ENCODE measurements at regions not wholly inside any gene's neighbourhood (a gene's known extent, or its start where the extent isn't known, plus 50 kb on each side); places are given as distances from the start of the nearest gene placed in this dataset.

DNA sequence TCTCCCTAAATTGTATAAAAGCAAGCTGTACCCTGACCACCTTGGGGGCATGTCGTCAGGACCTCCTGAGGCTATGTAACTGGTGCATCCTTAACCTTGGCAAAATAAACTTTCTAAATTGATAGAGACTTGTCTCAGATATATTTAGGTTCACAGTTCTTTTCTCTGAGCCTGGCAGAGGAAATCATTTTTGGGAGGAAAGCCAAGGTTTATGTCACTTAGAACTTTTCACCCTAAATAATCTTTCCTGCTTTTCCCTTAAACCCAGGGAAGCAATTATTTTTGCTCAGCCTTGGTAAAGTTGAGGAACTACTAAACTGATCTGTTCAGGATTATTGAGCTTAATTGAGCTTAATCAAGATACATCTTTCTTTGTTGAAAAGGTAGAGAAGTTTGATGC is 608.9 kb downstream of the PDCD6IP start:
- Mint-ChIP-seq H3K27me3 (ENCODE audit: insufficient read depth, low read depth, poor library complexity) (no peaks in the 10 kb centered on the region), H3K36me3 (ENCODE audit: low read depth) (peaks cover 3% of the 10 kb centered on the region; the same call in 2 of the 3 replicates), H3K4me3 (no peak overlapping the region), H3K4me1 (peaks cover 26% of the 10 kb centered on the region), H3K9me3 (no peaks in the 10 kb centered on the region; the same call in 2 of the 3 replicates), H3K27ac (0 out of 2 replicates have a peak overlapping the region, but pooled peaks have one; percentile 3)
- DNase-seq (ENCODE audit: low spot score) (no peak), ATAC-seq (no peak)
- TF ChIP-seq POLR2AphosphoS5 (IDR thresholded peaks at IDR 0.05; ENCODE audit: low read depth) (no peak), ZNF462 (CRISPR knock-in tag; IDR thresholded peaks at IDR 0.05) (no peak), EZH2phosphoT487 (IDR thresholded peaks at IDR 0.05; ENCODE audit: unreplicated experiment) (no peak), NANOG (IDR thresholded peaks at IDR 0.05; ENCODE audit: borderline replicate concordance) (no peak), JUNB (IDR thresholded peaks at IDR 0.05; ENCODE audit: unreplicated experiment) (no peak), STAT1 (IDR thresholded peaks at IDR 0.05; ENCODE audit: unreplicated experiment) (no peak), ZNF331 (CRISPR knock-in tag; IDR thresholded peaks at IDR 0.05; ENCODE audit: low read depth) (no peak)
- TF ChIP-seq, protein P1, sequence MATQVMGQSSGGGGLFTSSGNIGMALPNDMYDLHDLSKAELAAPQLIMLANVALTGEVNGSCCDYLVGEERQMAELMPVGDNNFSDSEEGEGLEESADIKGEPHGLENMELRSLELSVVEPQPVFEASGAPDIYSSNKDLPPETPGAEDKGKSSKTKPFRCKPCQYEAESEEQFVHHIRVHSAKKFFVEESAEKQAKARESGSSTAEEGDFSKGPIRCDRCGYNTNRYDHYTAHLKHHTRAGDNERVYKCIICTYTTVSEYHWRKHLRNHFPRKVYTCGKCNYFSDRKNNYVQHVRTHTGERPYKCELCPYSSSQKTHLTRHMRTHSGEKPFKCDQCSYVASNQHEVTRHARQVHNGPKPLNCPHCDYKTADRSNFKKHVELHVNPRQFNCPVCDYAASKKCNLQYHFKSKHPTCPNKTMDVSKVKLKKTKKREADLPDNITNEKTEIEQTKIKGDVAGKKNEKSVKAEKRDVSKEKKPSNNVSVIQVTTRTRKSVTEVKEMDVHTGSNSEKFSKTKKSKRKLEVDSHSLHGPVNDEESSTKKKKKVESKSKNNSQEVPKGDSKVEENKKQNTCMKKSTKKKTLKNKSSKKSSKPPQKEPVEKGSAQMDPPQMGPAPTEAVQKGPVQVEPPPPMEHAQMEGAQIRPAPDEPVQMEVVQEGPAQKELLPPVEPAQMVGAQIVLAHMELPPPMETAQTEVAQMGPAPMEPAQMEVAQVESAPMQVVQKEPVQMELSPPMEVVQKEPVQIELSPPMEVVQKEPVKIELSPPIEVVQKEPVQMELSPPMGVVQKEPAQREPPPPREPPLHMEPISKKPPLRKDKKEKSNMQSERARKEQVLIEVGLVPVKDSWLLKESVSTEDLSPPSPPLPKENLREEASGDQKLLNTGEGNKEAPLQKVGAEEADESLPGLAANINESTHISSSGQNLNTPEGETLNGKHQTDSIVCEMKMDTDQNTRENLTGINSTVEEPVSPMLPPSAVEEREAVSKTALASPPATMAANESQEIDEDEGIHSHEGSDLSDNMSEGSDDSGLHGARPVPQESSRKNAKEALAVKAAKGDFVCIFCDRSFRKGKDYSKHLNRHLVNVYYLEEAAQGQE (IDR thresholded peaks at IDR 0.05; ENCODE audit: unreplicated experiment) = no peak
- TF ChIP-seq, protein P2, sequence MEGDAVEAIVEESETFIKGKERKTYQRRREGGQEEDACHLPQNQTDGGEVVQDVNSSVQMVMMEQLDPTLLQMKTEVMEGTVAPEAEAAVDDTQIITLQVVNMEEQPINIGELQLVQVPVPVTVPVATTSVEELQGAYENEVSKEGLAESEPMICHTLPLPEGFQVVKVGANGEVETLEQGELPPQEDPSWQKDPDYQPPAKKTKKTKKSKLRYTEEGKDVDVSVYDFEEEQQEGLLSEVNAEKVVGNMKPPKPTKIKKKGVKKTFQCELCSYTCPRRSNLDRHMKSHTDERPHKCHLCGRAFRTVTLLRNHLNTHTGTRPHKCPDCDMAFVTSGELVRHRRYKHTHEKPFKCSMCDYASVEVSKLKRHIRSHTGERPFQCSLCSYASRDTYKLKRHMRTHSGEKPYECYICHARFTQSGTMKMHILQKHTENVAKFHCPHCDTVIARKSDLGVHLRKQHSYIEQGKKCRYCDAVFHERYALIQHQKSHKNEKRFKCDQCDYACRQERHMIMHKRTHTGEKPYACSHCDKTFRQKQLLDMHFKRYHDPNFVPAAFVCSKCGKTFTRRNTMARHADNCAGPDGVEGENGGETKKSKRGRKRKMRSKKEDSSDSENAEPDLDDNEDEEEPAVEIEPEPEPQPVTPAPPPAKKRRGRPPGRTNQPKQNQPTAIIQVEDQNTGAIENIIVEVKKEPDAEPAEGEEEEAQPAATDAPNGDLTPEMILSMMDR (conservative IDR thresholded peaks at IDR 0.05; ENCODE audit: low read depth in 2 of 2) = no peak
- TF ChIP-seq, protein P3, sequence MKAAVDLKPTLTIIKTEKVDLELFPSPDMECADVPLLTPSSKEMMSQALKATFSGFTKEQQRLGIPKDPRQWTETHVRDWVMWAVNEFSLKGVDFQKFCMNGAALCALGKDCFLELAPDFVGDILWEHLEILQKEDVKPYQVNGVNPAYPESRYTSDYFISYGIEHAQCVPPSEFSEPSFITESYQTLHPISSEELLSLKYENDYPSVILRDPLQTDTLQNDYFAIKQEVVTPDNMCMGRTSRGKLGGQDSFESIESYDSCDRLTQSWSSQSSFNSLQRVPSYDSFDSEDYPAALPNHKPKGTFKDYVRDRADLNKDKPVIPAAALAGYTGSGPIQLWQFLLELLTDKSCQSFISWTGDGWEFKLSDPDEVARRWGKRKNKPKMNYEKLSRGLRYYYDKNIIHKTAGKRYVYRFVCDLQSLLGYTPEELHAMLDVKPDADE (IDR thresholded peaks at IDR 0.05) = no peak
- H3K27ac ChIP-seq (ENCODE audit: low read depth) = no peak overlapping the region
- H3K9me2 ChIP-seq (ENCODE audit: insufficient read depth) = 0 out of 2 replicates have a peak, but pooled peaks cover 9% of the 10 kb centered on the region
- no peaks in the 10 kb centered on the region for H4K20me1 ChIP-seq (replicated peaks; ENCODE audit: insufficient read depth)
- H3K36me3 ChIP-seq (ENCODE audit: insufficient read depth) = peaks cover 4% of the 10 kb centered on the region; the same call in 1 of the 2 replicates
- H3K4me1 ChIP-seq (ENCODE audit: insufficient read depth) = peaks cover 29% of the 10 kb centered on the region
- no peak overlapping the region for H3K4me3 ChIP-seq
- no peaks in the 10 kb centered on the region for H3F3A ChIP-seq (replicated peaks; ENCODE audit: low read depth)
- H3K4me2 ChIP-seq = 0 out of 2 replicates have a peak overlapping the region, but pooled peaks have one; percentile 62
- no peaks in the 10 kb centered on the region for H3K27me3 ChIP-seq (ENCODE audit: insufficient read depth)
- H3K79me2 ChIP-seq (replicated peaks; ENCODE audit: insufficient read depth) = no peaks in the 10 kb centered on the region
- no peak overlapping the region for H2AFZ ChIP-seq

Data from GM23338 (cell line).